A673 (cell line): ENCODE measurements at regions not wholly inside any gene's neighbourhood (a gene's known extent, or its start where the extent isn't known, plus 50 kb on each side); places are given as distances from the start of the nearest gene placed in this dataset.
"Not testable (repeated sequence)": the region's sequence is repeated elsewhere in the genome, so short reads cannot be mapped to it uniquely, and the experiment has no call there.

Source experiments
- BruUV-seq: library from RNA; stranded (reverse); fragments of 400-500 nt; replicated peaks from 2 replicates; lab custom pipeline; 2021; lab: Mats Ljungman, UMichigan
- CTCF ChIA-PET: fragments of 300-600 bp; sonication (Branson Sonifier 250); formaldehyde crosslinking; loops from one replicate; lab custom pipeline; 2022; ENCODE audit warnings: antibody characterized with exemption; lab: Charles Lee
- POLR2A ChIA-PET: fragments of 300-600 bp; sonication (Branson Sonifier 250); formaldehyde crosslinking; loops from one replicate; lab custom pipeline; 2022; ENCODE audit warnings: antibody characterized with exemption; ENCODE audit not compliant: low non-redundant PET; lab: Charles Lee
- DNase-seq: peaks from one replicate; pipeline ENCODE4 v3.0.0-alpha.2; 2015; ENCODE audit warnings: low spot score
- H3K27ac ChIP-seq: fragments of 200-600 bp; sonication (generic); 2 replicates; pipeline ENCODE4 v1.5.1; 2016; ENCODE audit warnings: mixed run types, low read depth, mild to moderate bottlenecking, mixed read lengths, antibody characterized with exemption, low read length; ENCODE audit not compliant: poor library complexity, severe bottlenecking
- H3K27me3 ChIP-seq: fragments of 200-600 bp; sonication (generic); replicated peaks from 2 replicates; pipeline ENCODE4 v1.6.1; 2017; ENCODE audit warnings: mixed run types, low read depth, mild to moderate bottlenecking, mixed read lengths, antibody characterized with exemption, low read length; ENCODE audit not compliant: insufficient read depth, poor library complexity
- H3K36me3 ChIP-seq: fragments of 200-600 bp; sonication (generic); 2 replicates; pipeline ENCODE4 v1.6.1; 2016; ENCODE audit warnings: mixed run types, mild to moderate bottlenecking, mixed read lengths, antibody characterized with exemption, low read length; ENCODE audit not compliant: insufficient read depth, poor library complexity, severe bottlenecking
- H3K4me1 ChIP-seq: fragments of 200-600 bp; sonication (generic); 2 replicates; pipeline ENCODE4 v1.6.1; 2017; ENCODE audit warnings: mixed run types, mild to moderate bottlenecking, mixed read lengths, antibody characterized with exemption, low read length; ENCODE audit not compliant: insufficient read depth, poor library complexity, severe bottlenecking
- H3K4me3 ChIP-seq: fragments of 200-600 bp; sonication (generic); 2 replicates; pipeline ENCODE4 v1.5.1; 2016; ENCODE audit warnings: low read depth, mixed run types, mild to moderate bottlenecking, mixed read lengths, low read length; ENCODE audit not compliant: poor library complexity, severe bottlenecking
- H3K9me3 ChIP-seq: fragments of 200-600 bp; sonication (generic); 2 replicates; pipeline ENCODE4 v1.6.1; 2016; ENCODE audit warnings: mixed run types, low read depth, mild to moderate bottlenecking, mixed read lengths, antibody characterized with exemption, low read length; ENCODE audit not compliant: poor library complexity, severe bottlenecking
- CTCF ChIP-seq: fragments of 300-800, 200-600 bp; sonication (generic); conservative IDR thresholded peaks from 2 replicates; pipeline ENCODE4 v1.5.1; 2017; ENCODE audit warnings: low read depth, mild to moderate bottlenecking, antibody characterized with exemption, low read length, moderate library complexity, mixed read lengths
- EZH2 ChIP-seq: fragments of 200-600 bp; sonication (generic); IDR thresholded peaks from 2 replicates; pipeline ENCODE4 v1.6.1; 2017; ENCODE audit warnings: borderline replicate concordance, low read depth, mild to moderate bottlenecking, mixed read lengths, antibody characterized with exemption, low read length; ENCODE audit not compliant: poor library complexity, severe bottlenecking
- intact Hi-C: fragments of 100-400 bp; cut with micrococcal nuclease; formaldehyde crosslinking; loops from one replicate; pipeline ENCODE4 v1.10.0; 2022; ENCODE audit not compliant: unreplicated experiment

GRCh38 chr12:20154052-20154451 is 214.3 kb upstream of the PDE3A start:
- no TSS peak for BruUV-seq
- intact Hi-C loops: no loop called here
- Histone ChIP-seq H3K9me3 (no peaks in the 10 kb centered on the region), H3K4me1 (peaks cover 6% of the 10 kb centered on the region), H3K27ac (no peak overlapping the region), H3K4me3 (no peak overlapping the region), H3K27me3 (no peaks in the 10 kb centered on the region), H3K36me3 (no peaks in the 10 kb centered on the region)
- DNase-seq: no peak
- ChIA-PET POLR2A (no interaction called here), CTCF (no interaction called here)
- TF ChIP-seq EZH2 (no peak), CTCF (no peak)

- no TSS peak for BruUV-seq
- no peak overlapping the region for H3K4me3 ChIP-seq
- no peaks in the 10 kb centered on the region for H3K27me3 ChIP-seq
- no peak overlapping the region for H3K27ac ChIP-seq
- H3K4me1 ChIP-seq: peaks cover 6% of the 10 kb centered on the region
- no peaks in the 10 kb centered on the region for H3K36me3 ChIP-seq
- no peaks in the 10 kb centered on the region for H3K9me3 ChIP-seq
- no peak for DNase-seq
- CTCF ChIA-PET: no interaction called here
- intact Hi-C loops: no loop called here
- TF ChIP-seq CTCF (no peak), EZH2 (no peak)
- POLR2A ChIA-PET: no interaction called here
Measured at GRCh38 chr12:20155374-20155773, 213.0 kb upstream of the PDE3A start.

- CTCF ChIA-PET, POLR2A ChIA-PET, H3K9me3 ChIP-seq, intact Hi-C loops, H3K27me3 ChIP-seq, DNase-seq, H3K4me1 ChIP-seq, BruUV-seq, H3K4me3 ChIP-seq, H3K27ac ChIP-seq, H3K36me3 ChIP-seq: not testable (repeated sequence)
Measured at GRCh38 chr12:20160899-20161298, 207.4 kb upstream of the PDE3A start.

GRCh38 chr12:20174528-20175175 is 193.7 kb upstream of the PDE3A start:
- H3K9me3 ChIP-seq: no peaks in the 10 kb centered on the region
- H3K27ac ChIP-seq: no peak overlapping the region
- intact Hi-C loops: no loop called here
- BruUV-seq: no TSS peak
- no peak overlapping the region for H3K4me3 ChIP-seq
- TF ChIP-seq EZH2 (no peak), CTCF (no peak)
- no peaks in the 10 kb centered on the region for H3K4me1 ChIP-seq
- no peak for DNase-seq
- POLR2A ChIA-PET: no interaction called here
- CTCF ChIA-PET: no interaction called here
- H3K36me3 ChIP-seq: no peaks in the 10 kb centered on the region
- no peaks in the 10 kb centered on the region for H3K27me3 ChIP-seq
